ENCODE measurements at regions not wholly inside any gene's neighbourhood (a gene's known extent, or its start where the extent isn't known, plus 50 kb on each side); places are given as distances from the start of the nearest gene placed in this dataset.

GRCh38 chr10:9060314-9060713 is 1005.8 kb downstream of the GATA3 start:
- H3K4me2 ChIP-seq: no peak overlapping the region
- H3K9me3 ChIP-seq: 0 out of 3 replicates have a peak, but pooled peaks cover 3% of the 10 kb centered on the region
- FAIRE-seq: no peak
- ChIA-PET POLR2A (no interaction called here), CTCF (no interaction called here)
- no peak for ATAC-seq
- H3K4me3 ChIP-seq: no peak overlapping the region
- H3K4me1 ChIP-seq: no peaks in the 10 kb centered on the region
- no peak overlapping the region for H3K27ac ChIP-seq
- 1% methylated on average over 2 of the region's 2 CpGs for WGBS (ENCODE audit: missing lambda C conversion rate)
- TF ChIP-seq HOXB13 (CRISPR knock-in tag; IDR thresholded peaks at IDR 0.05; ENCODE audit: low read depth): no peak
- TF ChIP-seq USF2 (IDR thresholded peaks at IDR 0.05): no peak
- DNase-seq (ENCODE audit: low read depth in 1 of 2, low spot score in 1 of 2): no peak

- FAIRE-seq: no peak
- ATAC-seq: no peak
- no peak for TF ChIP-seq CHD2 (IDR thresholded peaks at IDR 0.05; ENCODE audit: low read length, partially characterized antibody)
- TF ChIP-seq HMGXB4 (CRISPR knock-in tag; IDR thresholded peaks at IDR 0.05; ENCODE audit: borderline replicate concordance): no peak
- no peak for TF ChIP-seq HOXB5 (CRISPR knock-in tag; IDR thresholded peaks at IDR 0.05)
- TF ChIP-seq CTCF (IDR thresholded peaks at IDR 0.05): no peak
- no peak for TF ChIP-seq HOXA7 (CRISPR knock-in tag; IDR thresholded peaks at IDR 0.05)
- TF ChIP-seq BHLHE40 (IDR thresholded peaks at IDR 0.05; ENCODE audit: low read depth, low read length): no peak
- TF ChIP-seq CEBPB (IDR thresholded peaks at IDR 0.05): no peak
- TF ChIP-seq BCL3 (IDR thresholded peaks at IDR 0.05): no peak
These were observed 1007.4 kb downstream of the GATA3 start for GRCh38 chr10:9061871-9062270.

GRCh38 chr10:9066152-9066551 is 1011.7 kb downstream of the GATA3 start:
- Histone ChIP-seq H3K9me3 (no peaks in the 10 kb centered on the region), H3K4me2 (no peak overlapping the region), H3K4me3 (no peak overlapping the region), H3K27ac (no peak overlapping the region), H3K4me1 (no peaks in the 10 kb centered on the region)
- TF ChIP-seq ZFP36 (IDR thresholded peaks at IDR 0.05; ENCODE audit: borderline replicate concordance, partially characterized antibody) (no peak), MYC (IDR thresholded peaks at IDR 0.05; ENCODE audit: borderline replicate concordance, low read length) (no peak), EHF (CRISPR knock-in tag; IDR thresholded peaks at IDR 0.05) (no peak), JUNB (IDR thresholded peaks at IDR 0.05) (no peak), GATA3 (IDR thresholded peaks at IDR 0.05; ENCODE audit: borderline replicate concordance) (no peak), ATOH8 (CRISPR knock-in tag; IDR thresholded peaks at IDR 0.05; ENCODE audit: low read depth) (no peak), CHD4 (IDR thresholded peaks at IDR 0.05; ENCODE audit: borderline replicate concordance) (no peak), HOXA7 (CRISPR knock-in tag; IDR thresholded peaks at IDR 0.05) (no peak), MAX (IDR thresholded peaks at IDR 0.05) (no peak), HES2 (IDR thresholded peaks at IDR 0.05) (no peak), RAD21 (conservative IDR thresholded peaks at IDR 0.05 in 1 of 2, IDR thresholded peaks at IDR 0.05 in 1 of 2) (no peak), FOSB (CRISPR knock-in tag; IDR thresholded peaks at IDR 0.05) (no peak), EP300 (IDR thresholded peaks at IDR 0.05) (no peak), ESRRA (IDR thresholded peaks at IDR 0.05; ENCODE audit: borderline replicate concordance, low read length) (no peak), NFE2L2 (conservative IDR thresholded peaks at IDR 0.05; ENCODE audit: low read length) (no peak)
- ATAC-seq: no peak
- ChIA-PET POLR2A (no interaction called here), CTCF (no interaction called here)
- FAIRE-seq: no peak
- no peak for DNase-seq (ENCODE audit: low read depth in 1 of 2, low spot score in 1 of 2)
- WGBS (ENCODE audit: missing lambda C conversion rate): 50% methylated on average over 3 of the region's 3 CpGs

More at GRCh38 chr10:9061871-9062270, 1007.4 kb downstream of the GATA3 start:
- ChIA-PET POLR2A (no interaction called here), CTCF (no interaction called here)
- WGBS (ENCODE audit: missing lambda C conversion rate): 27% methylated on average over 3 of the region's 3 CpGs
- H3K9me3 ChIP-seq: no peaks in the 10 kb centered on the region
- no peaks in the 10 kb centered on the region for H3K4me1 ChIP-seq
- no peak for DNase-seq (ENCODE audit: low read depth in 1 of 2, low spot score in 1 of 2)
- no peak overlapping the region for H3K4me3 ChIP-seq
- no peak overlapping the region for H3K4me2 ChIP-seq
- no peak overlapping the region for H3K27ac ChIP-seq
